GM18508 (cell line): ENCODE measurements at regions not wholly inside any gene's neighbourhood (a gene's known extent, or its start where the extent isn't known, plus 50 kb on each side); places are given as distances from the start of the nearest gene placed in this dataset.

Experiments used
- ATAC-seq: cut with Tn5 transposase; IDR thresholded peaks from one replicate; pipeline ENCODE4 v1.9.1; 2021; ENCODE audit warnings: moderate number of reproducible peaks; ENCODE audit not compliant: insufficient read depth, unreplicated experiment

DNA sequence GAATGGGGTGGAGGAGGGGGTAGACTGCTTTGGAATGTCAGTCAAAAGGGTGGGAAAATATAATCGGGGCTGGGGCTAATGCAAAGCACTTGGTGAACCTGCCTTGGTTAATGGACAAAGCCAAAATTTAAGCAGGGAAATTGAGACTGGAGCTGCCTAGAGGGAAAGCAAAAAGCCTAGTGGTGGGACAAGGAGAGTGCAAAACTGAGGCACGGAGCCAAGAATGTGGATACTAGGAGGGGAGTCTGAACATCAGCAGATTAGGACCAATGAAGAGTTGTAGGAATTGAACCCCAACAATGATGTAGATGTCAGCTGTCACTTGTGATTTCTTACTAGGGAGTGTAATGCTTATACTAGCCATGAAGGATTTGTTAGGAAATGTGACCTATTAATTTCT, 195.9 kb downstream of the MDFIC start:
- no peak for ATAC-seq

DNA sequence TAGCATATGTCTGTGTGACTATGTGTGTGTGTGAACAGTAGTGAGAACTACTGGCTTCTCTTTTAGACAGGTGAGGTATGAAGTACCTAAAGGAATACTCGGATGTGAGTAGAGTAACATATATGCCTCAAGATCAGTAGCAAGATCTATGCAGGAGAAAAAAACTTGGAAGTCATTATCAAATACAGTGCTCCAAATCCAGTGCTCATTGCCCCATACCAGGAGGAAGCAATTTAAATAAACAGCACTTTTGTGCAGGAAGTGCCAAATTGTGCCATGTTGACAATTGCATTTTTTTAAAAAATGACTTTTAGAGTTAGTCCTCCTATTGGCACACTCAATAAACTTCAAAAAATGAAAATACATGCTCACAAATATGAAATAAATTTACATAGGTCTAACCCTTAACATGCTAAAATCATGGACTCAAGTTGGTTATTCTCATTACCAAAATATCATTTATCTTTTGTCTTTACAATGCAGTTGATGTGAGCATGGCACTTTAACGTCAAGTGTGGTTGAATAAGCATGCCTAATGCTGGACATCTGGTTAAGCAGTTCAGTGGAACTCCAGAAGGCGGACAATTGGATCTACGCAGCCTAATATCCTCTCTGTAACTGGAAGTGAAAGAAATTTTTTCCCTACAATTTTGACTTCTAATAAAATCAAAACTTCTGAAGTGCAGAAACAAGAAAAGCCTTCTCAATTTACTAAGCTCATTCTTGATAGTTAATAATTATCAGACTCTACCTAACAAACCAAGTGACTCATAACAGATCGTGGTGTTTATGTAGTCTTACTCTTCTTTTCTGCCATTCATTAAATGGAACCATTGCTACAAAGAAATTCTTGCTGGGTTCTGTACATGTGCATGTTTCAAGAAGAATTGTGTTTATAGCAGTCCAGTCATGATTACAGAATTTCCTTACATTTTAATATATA, 195.2 kb downstream of the MDFIC start:
- peak; percentile 75 for ATAC-seq

DNA sequence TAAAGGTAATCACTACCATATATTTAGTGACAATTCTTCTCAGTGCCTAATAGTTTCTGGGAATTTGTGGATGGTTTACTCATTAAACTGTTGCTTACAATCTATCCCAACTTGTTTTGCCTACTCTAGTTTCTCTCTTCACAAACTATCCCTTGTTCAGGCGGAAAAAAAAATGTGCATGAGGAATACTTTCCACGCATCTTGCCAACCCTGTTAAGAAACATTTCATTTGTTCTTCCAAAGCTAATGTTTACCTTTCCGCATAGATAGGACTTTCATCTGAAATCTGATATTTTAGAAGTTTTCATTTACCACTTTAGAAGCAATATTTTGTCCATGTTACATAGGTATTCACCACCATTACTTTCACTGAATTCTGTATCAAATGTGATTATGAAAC, 191.9 kb downstream of the MDFIC start:
- no peak for ATAC-seq

DNA sequence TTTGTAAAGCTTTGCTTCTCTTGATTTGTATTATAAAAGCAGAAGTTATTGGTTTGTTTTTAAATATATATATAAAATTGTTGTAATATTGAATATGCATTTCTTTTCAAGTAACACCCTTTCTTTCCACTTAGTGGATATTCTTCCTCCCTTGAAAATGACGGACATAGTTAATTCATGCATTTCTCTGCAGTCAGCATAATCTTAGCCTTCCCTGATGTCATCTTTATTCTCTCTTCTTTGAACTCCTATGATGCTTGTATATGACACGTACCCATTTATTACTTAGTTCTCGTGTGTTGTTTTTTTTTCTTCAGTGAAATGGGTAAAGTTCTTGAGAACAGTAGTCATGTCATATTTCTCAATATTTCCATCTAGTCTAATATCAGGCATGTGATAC, 191.2 kb downstream of the MDFIC start:
- no peak for ATAC-seq

GRCh38 chr7:115110523-115110922, 188.6 kb downstream of the MDFIC start:
- ATAC-seq = no peak

DNA sequence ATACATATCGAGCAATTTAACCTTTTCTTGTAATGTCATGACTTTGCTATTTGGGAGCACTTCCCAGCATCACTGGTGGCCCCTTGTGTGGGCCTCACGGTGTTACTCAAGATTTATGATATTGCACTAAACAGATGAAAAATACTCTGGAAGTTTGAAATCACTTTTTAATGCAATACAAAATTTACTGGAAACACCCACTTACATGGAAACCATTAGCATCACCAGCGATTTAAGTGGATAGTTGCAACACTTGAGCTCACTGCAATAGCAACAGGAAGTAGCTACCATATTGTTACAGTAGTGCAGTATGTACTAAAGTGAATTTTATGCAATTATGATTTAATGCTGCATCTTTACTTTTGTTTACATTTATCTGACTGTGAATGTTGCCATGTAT, 184.4 kb downstream of the MDFIC start:
- ATAC-seq = no peak

- ATAC-seq = no peak
Measured at GRCh38 chr7:115102738-115103137, 180.8 kb downstream of the MDFIC start.

- ATAC-seq = no peak
Measured at GRCh38 chr7:115101199-115101598, 179.3 kb downstream of the MDFIC start.

GRCh38 chr7:115099906-115100305, 178.0 kb downstream of the MDFIC start:
- no peak for ATAC-seq

- ATAC-seq = no peak
Measured at GRCh38 chr7:115097175-115097671, 175.3 kb downstream of the MDFIC start.

DNA sequence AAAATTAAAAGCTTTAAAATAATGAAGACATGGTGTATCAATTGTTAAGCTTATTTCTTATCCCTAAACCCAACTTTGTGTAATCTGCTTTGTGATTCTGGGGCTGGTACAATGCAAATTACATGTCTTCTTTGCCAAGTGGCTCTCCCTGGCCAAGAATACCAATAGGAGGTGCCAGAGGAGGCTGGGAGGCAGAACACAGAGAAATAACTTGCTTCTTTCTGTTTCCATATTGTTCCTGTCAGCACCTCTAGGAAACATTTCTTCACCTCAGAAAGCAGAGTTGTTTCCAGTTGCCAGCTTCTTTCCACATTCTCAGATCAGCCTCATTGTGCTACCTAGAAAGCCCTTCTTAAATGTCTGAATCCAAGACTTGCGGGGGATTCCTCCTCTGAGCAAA, 174.4 kb downstream of the MDFIC start:
- no peak for ATAC-seq

GRCh38 chr7:115094163-115094562, 172.3 kb downstream of the MDFIC start:
- ATAC-seq = no peak

- ATAC-seq = no peak
Measured at GRCh38 chr7:115088893-115089292, 167.0 kb downstream of the MDFIC start.

GRCh38 chr7:115087437-115087836, 165.5 kb downstream of the MDFIC start:
- no peak for ATAC-seq

DNA sequence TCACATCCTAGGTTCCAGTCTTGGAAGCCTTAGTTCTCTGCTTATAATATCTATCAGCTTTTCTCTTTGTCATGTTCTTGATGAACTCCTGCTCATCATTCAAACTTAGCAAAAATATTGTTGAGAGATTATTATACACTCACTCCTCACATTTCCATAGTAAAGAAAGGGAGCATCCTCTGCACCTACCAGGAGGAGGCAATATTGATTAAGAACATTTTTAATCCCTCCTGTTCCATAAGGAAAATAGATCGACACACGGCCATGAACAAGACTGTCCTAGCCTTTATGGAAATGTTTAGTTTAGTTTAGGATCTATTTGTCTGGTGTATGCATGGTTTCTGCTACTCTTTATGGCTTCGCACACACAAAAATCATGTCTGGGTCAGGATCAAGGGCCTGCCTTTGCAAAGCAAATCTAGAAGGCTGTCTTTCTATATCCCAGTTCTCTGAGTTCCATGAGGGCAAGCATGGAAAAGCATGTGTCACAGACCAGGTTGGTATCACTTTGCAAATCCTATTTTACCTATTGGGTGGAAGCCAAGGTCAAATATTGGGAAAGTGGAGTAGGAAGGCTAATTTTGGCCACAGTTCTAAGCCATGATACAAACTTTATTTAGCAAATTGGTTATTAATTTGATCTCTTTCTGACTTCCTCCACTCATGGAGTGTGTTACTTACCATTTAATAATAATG, 164.4 kb downstream of the MDFIC start:
- ATAC-seq = no peak

GRCh38 chr7:115085421-115085820, 163.5 kb downstream of the MDFIC start:
- ATAC-seq = no peak

DNA sequence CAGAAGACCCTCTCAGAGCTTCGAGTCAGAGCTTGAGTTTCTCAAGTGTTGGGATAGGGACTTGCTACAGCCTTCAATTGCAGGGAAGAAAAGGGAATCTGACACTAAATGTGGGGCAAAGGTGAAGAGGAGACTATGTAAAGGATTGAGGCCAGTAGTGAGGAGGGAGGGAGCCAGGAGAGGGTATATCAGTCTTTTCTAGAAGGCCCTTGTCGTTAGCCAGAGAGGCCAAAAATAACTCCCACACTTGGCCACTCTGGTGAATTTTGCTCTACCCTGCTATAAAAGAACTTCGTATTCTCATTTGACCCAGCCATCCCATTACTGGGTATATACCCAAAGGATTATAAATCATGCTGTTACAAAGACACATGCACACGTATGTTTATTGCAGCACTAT, 162.0 kb downstream of the MDFIC start:
- no peak for ATAC-seq

DNA sequence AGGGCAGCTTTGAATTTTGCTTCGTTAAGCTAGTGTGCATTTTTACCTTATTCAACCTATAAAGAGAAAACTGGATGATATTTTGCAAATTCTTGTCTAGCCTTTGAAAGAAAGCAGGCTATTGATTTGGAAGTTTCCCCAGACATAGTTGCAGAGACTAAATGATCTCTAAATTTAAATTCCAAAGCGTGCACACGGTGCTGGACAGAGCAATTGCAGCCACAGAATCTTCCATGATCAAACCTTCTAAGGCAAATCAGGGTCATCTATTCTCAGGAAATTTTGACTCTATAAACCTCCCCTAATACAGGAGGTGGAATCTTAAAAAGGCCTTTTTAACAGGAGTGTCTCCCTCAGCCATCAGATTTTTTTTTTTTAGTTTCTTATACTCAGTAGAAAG, 159.9 kb downstream of the MDFIC start:
- no peak for ATAC-seq

DNA sequence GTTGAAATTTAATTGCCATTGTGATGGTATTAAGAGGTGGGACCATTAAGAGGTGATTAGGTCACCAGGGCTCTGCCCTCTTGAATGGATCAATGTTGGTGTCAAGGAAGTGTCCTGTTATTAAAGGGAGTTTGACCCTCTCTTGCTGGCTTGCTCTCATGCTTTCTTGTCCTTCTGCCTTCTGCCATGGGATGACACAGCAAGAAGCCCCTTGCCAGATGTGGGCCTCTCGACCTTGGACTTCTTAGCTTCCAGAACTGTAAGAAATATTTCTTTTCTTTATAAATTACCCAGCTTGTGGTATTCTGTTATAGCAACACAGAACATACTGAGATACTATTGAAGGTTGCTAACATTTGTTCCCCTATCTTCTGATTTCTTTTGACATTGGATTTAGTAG, 157.0 kb downstream of the MDFIC start:
- no peak for ATAC-seq

- ATAC-seq = no peak
Measured at GRCh38 chr7:115078386-115078785, 156.5 kb downstream of the MDFIC start.

DNA sequence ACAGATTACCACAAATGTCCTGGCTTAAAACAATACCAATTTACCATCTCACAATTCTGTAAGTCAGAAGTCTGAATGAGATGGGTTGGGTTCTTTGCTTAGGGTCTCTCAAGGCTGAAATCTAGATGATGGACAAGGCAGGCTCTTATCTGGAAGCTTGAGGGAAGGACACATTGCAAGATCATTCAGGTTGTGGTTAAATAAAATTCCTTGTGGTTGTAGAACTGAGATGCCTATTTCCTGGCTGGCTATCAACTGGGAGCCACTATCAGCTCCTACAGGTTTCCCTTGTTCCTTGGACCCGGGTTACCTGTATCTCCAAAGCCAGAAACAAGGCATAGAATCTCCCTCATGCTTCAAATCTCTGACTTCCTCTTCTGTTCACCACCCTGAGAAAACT, 148.4 kb downstream of the MDFIC start:
- no peak for ATAC-seq
